GM10248 (cell line): ENCODE measurements at regions not wholly inside any gene's neighbourhood (a gene's known extent, or its start where the extent isn't known, plus 50 kb on each side); places are given as distances from the start of the nearest gene placed in this dataset.

Experiments
- CTCF ChIA-PET: fragments of 300-600 bp; sonication (Branson Sonifier 250); formaldehyde crosslinking; extraction: SDS; loops from one replicate; lab custom pipeline; 2021; ENCODE audit warnings: antibody characterized with exemption; lab: Yijun Ruan, JAX
- POLR2A ChIA-PET: fragments of 350-650 bp; sonication (Branson Sonifier 250); formaldehyde crosslinking; extraction: SDS; loops from one replicate; lab custom pipeline; 2020; ENCODE audit warnings: antibody characterized with exemption; lab: Yijun Ruan, JAX
- DNase-seq: peaks from one replicate; pipeline ENCODE4 v3.0.0; 2012; ENCODE audit errors: extremely low spot score
- CTCF ChIP-seq: IDR thresholded peaks from 2 replicates; pipeline ENCODE4 v1.5.1; 2012; ENCODE audit warnings: mild to moderate bottlenecking, low read depth; ENCODE audit errors: extremely low read depth, missing control alignments, control extremely low read depth

DNA sequence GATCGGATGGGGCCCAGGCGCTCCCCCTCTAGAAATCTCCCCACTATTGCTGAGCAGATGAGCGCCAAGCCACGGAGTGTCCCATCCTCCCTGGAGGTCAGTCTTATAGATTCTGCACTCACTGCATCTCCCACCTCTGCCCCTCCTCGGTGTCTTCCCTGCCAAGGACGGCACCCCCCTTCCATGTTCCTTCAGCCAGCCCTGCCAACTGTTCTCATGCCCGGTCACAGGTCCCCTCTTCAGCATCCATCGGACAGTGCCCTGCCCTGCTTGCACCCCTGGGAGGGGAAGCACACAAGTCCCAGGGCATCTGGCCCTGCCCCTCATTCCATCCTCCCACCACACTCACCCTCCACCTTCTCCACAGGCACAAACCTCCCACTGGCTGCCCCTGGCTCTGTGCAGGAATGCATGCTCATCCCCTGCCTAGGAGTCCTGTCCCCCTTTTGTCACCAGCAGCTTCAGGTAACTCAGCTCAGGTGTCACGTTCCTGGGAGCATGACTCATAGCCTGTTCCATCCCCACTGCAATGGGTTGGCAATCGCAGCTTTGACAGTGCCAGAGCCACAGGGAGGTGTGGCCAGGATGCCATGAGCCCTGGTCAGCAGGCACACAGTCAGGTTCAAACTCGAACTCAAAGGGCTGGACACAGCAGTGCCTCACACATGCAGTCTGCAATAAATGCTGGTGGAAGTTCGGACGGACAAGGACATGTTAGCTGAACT, 234.7 kb upstream of the TCERG1L start:
- CTCF ChIA-PET = interaction anchor here (0.8 kb wide), 1 partner anchor 339 kb away, joined by 3 read pairs; no protein-coding TSS in a partner anchor
- POLR2A ChIA-PET = no interaction called here
- TF ChIP-seq CTCF = no peak
- DNase-seq = no peak

DNA sequence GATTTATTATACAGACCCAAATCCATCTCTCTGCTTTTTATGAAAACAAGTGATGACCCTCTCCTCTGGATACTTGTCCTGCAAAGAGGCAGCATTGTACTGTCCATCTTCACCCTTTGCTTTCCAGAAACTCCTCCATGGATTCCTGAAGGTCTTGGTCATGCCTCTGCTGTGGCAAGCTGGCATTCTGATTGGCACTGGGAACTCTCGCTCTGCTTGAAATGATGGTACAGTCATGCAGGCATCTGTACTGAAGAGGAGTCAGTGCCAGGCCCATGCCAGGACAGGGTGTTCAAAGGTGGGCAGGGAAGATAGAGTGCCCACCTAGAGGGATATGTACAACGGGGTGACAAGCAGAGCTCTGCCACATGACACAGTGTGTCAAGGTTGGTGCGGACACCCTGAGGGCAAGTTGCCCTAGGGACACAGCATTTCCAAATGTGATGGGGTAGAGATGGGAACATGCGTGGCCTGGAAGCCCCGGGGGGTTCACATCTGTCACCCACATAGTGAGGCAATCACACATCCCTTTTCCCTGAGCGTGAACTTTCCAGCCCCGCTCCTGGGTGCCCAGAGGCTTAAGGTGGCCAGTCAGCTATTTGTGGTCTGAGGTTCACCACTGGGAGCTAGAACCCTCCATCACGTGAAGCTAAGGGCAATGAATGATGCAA, 235.7 kb upstream of the TCERG1L start:
- DNase-seq = no peak
- TF ChIP-seq CTCF = no peak
- ChIA-PET POLR2A (no interaction called here), CTCF (no interaction called here)

DNA sequence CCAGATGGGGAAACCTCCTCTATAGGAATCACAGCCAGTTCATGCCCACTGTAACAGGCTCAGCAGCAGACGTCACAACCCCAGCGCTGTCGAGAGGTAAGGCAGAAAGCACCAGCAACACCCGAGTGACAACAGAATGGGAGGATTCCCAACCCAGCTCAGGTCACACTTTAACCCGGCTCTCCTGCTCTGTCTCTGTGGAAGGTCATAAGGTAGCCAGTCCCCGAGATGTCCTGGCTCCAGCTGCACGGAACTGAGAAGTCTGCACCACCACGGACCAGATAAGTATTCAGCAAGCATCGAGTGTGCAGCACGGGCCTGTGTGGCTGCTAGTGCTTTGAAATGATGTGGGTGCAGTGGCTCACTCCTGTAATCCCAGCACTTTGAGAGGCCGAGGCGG, 236.7 kb upstream of the TCERG1L start:
- ChIA-PET CTCF (no interaction called here), POLR2A (no interaction called here)
- no peak for TF ChIP-seq CTCF
- DNase-seq = no peak

GRCh38 chr10:131549116-131549515, 237.6 kb upstream of the TCERG1L start:
- DNase-seq = no peak
- ChIA-PET POLR2A (no interaction called here), CTCF (no interaction called here)
- TF ChIP-seq CTCF = no peak

GRCh38 chr10:131553121-131553520, 241.6 kb upstream of the TCERG1L start:
- POLR2A ChIA-PET = no interaction called here
- no peak for TF ChIP-seq CTCF
- no peak for DNase-seq
- CTCF ChIA-PET = no interaction called here

GRCh38 chr10:131553581-131553980, 242.1 kb upstream of the TCERG1L start:
- DNase-seq = no peak
- POLR2A ChIA-PET = no interaction called here
- no peak for TF ChIP-seq CTCF
- CTCF ChIA-PET = no interaction called here
